GM18907 (cell line): ENCODE measurements at regions not wholly inside any gene's neighbourhood (a gene's known extent, or its start where the extent isn't known, plus 50 kb on each side); places are given as distances from the start of the nearest gene placed in this dataset.
"Not testable (repeated sequence)": the region's sequence is repeated elsewhere in the genome, so short reads cannot be mapped to it uniquely, and the experiment has no call there.

ENCODE experiments used
- ATAC-seq: cut with Tn5 transposase; IDR thresholded peaks from one replicate; pipeline ENCODE4 v1.9.1; 2021; ENCODE audit warnings: mild to moderate bottlenecking, moderate library complexity; ENCODE audit not compliant: unreplicated experiment

- no peak for ATAC-seq
These were observed 239.7 kb downstream of the EMX2 start for GRCh38 chr10:117782276-117782675.

DNA sequence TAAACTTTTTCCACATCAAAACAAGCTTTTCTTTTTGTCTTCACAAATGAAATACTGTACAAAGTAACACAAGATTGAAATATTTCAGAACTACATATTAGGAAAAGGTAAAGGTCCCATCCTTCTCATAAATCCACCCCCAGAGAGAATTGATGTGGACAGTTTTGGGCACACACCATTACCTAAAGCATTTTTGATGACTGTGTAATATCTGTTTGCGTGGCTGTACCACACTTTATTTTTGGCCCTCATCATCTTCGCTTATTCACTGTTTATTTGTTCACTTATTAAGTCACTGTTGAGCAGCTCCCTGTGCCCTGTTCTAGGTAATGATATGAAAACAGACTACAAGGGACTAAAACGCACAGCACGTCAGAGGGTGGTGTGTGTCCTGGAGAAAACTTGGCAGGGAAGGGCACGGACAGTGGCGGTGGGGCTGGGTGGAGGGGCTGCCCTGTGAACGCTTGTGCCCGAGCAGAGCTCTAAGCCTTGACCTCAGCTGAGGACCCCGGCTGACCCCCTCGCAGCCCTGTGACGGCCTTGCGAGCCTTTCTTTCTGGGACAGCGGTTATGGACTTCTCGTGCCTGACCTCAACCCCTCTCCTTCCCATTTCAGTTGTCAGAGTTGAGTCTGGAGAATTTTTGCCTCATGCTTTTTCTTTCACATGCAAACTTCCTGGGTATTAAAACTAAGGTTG lies 241.3 kb downstream of the EMX2 start:
- no peak for ATAC-seq

DNA sequence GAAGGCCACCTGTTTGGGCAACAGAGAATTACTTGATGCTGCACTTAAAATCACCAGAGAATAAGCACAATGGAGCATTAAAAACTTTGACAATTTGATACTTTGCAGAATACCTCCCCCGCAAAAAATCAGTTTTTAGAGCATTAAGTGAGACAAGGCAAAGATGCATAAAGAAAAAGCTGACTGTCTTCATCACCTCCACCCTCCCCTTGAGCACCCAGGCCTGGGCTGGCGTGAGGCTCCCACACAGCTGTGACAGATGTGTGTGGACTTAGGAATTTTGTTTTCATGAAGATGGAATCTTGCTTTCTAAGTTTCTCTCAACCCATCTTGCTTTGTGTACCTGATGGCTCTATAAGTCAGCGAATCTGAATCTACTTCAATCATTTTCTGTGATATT lies 242.2 kb downstream of the EMX2 start:
- no peak for ATAC-seq

- ATAC-seq: no peak
These were observed 246.4 kb downstream of the EMX2 start for GRCh38 chr10:117788911-117789310.

GRCh38 chr10:117790179-117790578 lies 247.6 kb downstream of the EMX2 start:
- ATAC-seq: no peak

GRCh38 chr10:117790621-117791020 lies 248.1 kb downstream of the EMX2 start:
- ATAC-seq: no peak

DNA sequence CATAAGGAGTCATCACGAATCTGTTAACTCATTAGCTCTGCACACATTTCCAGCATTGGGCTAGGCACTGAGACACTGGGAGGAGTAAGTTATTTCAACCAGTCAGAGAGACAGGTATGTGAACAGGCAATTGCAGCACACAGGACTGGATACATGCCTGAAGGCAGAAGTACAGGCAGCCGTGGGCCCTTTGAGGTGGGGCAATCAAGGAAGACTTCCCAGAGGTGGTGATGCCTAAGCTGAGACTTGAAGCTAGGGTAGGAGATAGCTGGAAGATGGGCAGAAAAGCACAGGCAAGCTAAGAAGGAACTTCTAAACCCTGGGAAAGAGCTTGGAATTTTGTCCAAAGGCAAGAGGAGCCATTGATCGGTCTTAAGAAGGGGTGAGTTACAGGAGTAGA lies 249.7 kb downstream of the EMX2 start:
- ATAC-seq: no peak

DNA sequence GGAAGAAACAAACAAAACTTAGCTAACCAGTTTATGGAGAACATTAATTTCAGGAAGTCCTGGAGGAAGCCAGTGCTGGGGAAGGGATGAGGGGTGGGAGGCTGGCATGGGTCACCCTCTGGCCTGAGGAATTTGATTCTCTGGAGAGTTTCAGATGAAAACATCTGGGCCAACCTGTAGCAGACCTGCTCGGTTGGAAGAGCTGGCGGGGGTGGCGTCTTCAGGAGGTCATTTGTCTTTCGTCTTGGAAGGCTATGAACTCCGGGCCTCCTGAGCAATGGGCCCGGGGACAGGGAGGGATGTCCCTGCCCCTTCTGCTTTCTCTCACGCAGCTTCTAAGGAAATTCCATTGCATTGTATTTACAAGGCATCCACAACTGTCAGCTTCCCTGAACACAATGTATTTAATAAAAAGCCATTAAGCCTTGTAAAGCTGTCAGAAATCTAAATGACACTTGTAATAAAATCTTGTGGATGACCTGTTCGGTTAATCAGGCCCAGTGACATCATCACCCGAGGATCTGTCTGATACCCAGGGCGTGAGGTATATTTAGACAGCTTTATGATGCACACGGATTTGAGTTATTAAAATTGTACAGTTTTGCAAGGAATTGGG lies 250.5 kb downstream of the RAB11FIP2 start:
- no peak for ATAC-seq

DNA sequence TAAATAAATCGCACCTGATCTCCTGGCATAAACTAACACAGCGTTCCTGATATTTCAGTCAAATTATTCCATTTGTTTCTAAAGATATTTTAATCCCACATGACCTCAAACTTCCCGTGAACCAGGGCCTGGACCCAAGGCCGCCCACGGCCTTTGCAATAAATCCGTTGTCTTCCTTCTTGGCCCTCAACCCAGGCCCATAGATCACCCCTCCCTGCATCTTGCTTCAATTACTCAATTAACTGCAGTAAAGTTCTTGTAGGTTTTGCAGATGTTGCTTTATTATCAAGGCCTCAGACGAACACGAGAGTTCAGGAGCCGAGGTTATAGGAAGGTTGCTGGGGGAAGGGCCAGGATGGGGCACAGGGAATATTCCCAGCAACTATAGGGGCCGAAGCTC lies 249.4 kb downstream of the RAB11FIP2 start:
- no peak for ATAC-seq

- ATAC-seq: no peak
These were observed 245.1 kb downstream of the RAB11FIP2 start for GRCh38 chr10:117801691-117802090.

- ATAC-seq: no peak
These were observed 242.2 kb downstream of the RAB11FIP2 start for GRCh38 chr10:117804470-117805011.

- ATAC-seq: no peak
These were observed 241.6 kb downstream of the RAB11FIP2 start for GRCh38 chr10:117805139-117805538.

GRCh38 chr10:117807441-117807840 lies 239.3 kb downstream of the RAB11FIP2 start:
- no peak for ATAC-seq

DNA sequence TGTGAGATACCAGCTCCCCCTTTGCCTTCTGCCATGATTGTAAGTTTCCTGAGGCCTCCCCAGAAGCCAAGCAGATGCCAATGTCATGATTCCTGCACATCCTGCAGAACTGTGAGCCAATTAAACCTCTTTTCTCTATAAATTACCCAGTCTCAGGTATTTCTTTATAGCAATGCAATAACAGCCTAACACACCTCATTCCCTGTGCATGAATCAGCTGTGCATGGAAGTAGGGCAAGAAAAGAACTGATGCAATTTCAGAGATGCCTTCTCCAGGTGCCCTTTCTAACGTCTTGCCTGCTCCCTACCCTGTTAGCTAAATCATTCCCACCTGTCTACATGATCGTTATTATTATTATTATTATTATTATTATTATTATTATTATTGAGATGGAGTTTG lies 230.9 kb downstream of the RAB11FIP2 start:
- not testable (repeated sequence) for ATAC-seq

DNA sequence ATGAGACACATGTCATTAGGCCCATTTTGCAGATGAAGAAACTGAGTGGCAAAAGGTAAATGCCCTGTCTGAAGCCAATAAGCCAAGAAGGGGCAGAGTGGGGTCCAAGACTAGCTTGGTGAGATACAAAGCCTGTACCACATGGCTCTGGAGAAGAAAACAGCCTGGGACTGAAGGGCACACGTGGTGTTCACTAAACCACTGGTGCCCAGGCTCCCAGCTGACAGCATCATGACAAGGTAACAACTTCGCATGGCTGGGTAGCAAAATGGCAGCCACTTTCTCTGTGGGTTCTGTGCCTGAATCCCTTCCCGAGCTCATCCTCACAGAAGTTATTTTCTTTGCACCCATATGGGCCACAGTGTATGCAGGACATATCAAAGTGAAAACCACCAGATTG lies 229.6 kb downstream of the RAB11FIP2 start:
- ATAC-seq: no peak

GRCh38 chr10:117818721-117819120 lies 228.0 kb downstream of the RAB11FIP2 start:
- ATAC-seq: no peak

- ATAC-seq: no peak
These were observed 227.4 kb downstream of the RAB11FIP2 start for GRCh38 chr10:117819304-117819703.

DNA sequence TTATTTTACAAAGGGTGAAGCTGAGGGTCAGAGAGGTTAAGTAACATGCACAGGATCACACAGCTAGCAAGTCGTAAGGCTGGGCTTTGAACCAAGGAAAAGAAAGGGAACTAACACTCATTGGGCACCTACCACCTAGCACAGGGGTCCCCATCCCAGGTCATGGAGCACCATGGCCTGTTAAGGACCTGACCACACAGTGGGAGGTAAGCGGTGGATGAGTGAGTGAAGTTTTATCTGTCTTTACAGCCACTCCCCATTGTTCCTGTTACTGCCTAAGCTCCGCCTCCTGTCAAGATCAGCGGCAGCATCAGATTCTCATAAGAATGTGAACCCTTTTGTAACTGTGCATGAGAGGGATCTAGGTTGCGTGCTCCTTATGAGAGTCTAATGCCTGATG lies 222.8 kb downstream of the RAB11FIP2 start:
- ATAC-seq: no peak

- ATAC-seq: no peak
These were observed 216.5 kb downstream of the RAB11FIP2 start for GRCh38 chr10:117830205-117830604.

DNA sequence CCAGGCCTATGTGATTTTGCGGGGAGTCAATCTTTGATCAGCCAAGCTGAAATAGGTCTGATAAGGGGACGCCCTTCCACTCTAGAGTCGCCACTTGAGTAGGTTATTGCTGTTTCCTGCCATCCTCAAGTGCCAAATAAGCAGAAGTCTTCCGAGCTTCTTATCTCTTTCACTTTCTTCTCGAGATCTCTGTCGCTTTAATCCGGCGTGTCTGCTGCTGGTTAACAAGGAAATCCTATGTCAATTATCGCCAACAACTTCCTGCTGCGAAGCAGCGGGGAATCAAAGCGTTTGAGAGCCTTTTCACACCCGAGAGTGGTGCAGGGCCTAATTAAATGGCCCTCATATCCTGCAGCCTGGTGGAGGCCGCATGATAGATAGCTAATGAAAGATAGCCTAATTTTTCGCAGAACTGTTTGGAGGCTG lies 215.9 kb downstream of the RAB11FIP2 start:
- ATAC-seq: peak; percentile 74

DNA sequence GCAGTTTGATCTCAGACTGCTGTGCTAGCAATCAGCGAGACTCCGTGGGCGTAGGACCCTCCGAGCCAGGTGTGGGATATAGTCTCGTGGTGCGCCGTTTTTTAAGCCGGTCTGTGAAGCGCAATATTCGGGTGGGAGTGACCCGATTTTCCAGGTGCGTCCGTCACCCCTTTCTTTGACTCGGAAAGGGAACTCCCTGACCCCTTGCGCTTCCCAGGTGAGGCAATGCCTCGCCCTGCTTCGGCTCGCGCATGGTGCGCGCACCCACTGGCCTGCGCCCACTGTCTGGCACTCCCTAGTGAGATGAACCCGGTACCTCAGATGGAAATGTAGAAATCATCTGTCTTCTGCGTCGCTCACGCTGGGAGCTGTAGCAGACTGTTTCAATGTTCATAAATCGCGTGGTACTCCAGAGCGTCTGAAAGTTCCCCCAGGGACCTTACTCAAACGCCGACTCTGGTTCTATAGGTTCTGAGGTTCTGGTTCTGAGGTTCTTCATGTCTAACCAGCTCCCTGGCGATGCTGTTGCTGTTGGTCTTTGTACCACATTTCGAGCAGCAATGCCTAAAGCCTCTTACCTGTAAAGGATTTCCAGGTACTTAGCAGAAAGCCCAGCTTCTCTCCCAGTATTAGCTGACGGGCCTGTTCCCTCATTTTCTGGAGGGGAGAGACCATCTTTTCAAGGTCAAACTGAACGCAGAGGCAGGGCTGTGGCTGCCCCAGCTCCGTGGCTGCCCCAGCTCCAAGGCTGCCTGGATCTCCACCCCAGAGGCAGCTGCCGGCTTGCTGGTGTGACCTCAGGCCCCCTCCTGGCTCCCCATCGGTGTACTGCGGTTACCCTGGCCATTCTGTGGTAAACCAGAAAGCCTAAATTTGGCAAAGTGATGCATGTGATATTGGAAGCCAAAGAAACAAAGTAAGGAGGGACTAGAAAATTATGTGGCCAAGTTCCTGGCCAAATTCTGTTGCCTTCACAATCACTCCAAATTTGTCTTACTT lies 207.9 kb downstream of the RAB11FIP2 start:
- ATAC-seq: not testable (repeated sequence)
